GM10248 (cell line): ENCODE measurements at regions not wholly inside any gene's neighbourhood (a gene's known extent, or its start where the extent isn't known, plus 50 kb on each side); places are given as distances from the start of the nearest gene placed in this dataset.

ENCODE experiments used
- CTCF ChIA-PET: fragments of 300-600 bp; sonication (Branson Sonifier 250); formaldehyde crosslinking; extraction: SDS; loops from one replicate; lab custom pipeline; 2021; ENCODE audit warnings: antibody characterized with exemption; lab: Yijun Ruan, JAX
- POLR2A ChIA-PET: fragments of 350-650 bp; sonication (Branson Sonifier 250); formaldehyde crosslinking; extraction: SDS; loops from one replicate; lab custom pipeline; 2020; ENCODE audit warnings: antibody characterized with exemption; lab: Yijun Ruan, JAX
- DNase-seq: peaks from one replicate; pipeline ENCODE4 v3.0.0; 2012; ENCODE audit errors: extremely low spot score
- CTCF ChIP-seq: IDR thresholded peaks from 2 replicates; pipeline ENCODE4 v1.5.1; 2012; ENCODE audit warnings: mild to moderate bottlenecking, low read depth; ENCODE audit errors: extremely low read depth, missing control alignments, control extremely low read depth

GRCh38 chr2:180621941-180622918 is 358.2 kb upstream of the UBE2E3 start:
- no peak for DNase-seq
- TF ChIP-seq CTCF = no peak
- ChIA-PET CTCF (no interaction called here), POLR2A (no interaction called here)

GRCh38 chr2:180621366-180621765 is 359.0 kb upstream of the UBE2E3 start:
- ChIA-PET CTCF (no interaction called here), POLR2A (no interaction called here)
- TF ChIP-seq CTCF = no peak
- no peak for DNase-seq

GRCh38 chr2:180618570-180618969 is 361.8 kb upstream of the UBE2E3 start:
- ChIA-PET POLR2A (no interaction called here), CTCF (interaction anchor here (0.8 to 1.1 kb wide), 2 partner anchors 11 to 28 kb away, joined by 3 read pairs; no protein-coding TSS in a partner anchor)
- TF ChIP-seq CTCF = no peak
- no peak for DNase-seq

- POLR2A ChIA-PET = no interaction called here
Measured at GRCh38 chr2:180614776-180615175, 365.6 kb upstream of the UBE2E3 start.

GRCh38 chr2:180609626-180610340 is 370.6 kb upstream of the UBE2E3 start:
- TF ChIP-seq CTCF = no peak
- ChIA-PET POLR2A (no interaction called here), CTCF (no interaction called here)
- DNase-seq = no peak

More at GRCh38 chr2:180614776-180615175, 365.6 kb upstream of the UBE2E3 start:
- TF ChIP-seq CTCF = no peak
- DNase-seq = no peak
- CTCF ChIA-PET = interaction anchor here (1.1 kb wide), 1 partner anchor 22 kb away, joined by 3 read pairs; no protein-coding TSS in a partner anchor

GRCh38 chr2:180607514-180608049 is 372.8 kb upstream of the UBE2E3 start:
- CTCF ChIA-PET = interaction anchor here (0.8 to 1.1 kb wide), 6 partner anchors 10 to 451 kb away, joined by 3 to 4 read pairs (median 3); no protein-coding TSS in a partner anchor
- POLR2A ChIA-PET = no interaction called here
- DNase-seq = no peak
- TF ChIP-seq CTCF = no peak
